ENCODE measurements at regions not wholly inside any gene's neighbourhood (a gene's known extent, or its start where the extent isn't known, plus 50 kb on each side); places are given as distances from the start of the nearest gene placed in this dataset.
"Not testable (repeated sequence)": the region's sequence is repeated elsewhere in the genome, so short reads cannot be mapped to it uniquely, and the experiment has no call there.

DNA sequence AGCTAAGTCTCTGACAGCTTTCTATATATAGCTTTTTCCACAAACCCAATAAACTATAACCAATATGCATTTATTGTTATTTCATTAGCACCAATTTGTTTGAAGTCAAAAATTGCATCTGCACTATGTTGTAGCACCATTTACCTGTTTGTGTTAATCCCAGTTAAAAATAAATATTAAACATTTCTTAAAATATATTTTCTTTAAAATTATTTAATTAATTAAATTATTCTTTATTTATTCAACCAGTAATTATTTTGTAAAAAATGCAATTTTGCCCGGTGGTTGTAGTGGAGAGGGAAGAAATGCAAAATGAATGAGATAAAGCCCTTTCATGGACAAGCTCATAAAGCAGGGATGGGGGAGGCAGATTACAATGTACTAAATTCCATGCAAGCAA, 1257.9 kb downstream of the PCDH17 start:
- no peak for DNase-seq (ENCODE audit: low read depth in 2 of 2)

DNA sequence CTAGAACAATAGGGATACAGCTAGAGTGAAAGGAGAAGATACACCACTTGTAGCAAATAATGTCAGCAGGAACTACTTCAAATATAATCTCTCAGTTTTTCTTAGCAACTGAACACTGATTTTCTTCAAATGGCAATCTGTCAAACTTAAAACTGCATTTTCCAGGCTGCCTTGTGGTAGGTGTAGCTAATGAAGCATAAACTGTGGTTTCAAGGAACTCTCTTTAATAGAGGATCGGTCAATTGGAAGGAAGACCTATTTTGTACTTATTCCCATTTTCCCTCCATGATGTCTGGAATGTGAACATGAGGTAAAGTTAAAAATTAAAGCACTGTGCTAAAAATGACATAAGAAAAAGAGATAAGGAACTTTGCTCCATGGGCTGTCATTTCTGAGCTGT, 1261.9 kb downstream of the PCDH17 start:
- DNase-seq (ENCODE audit: low read depth in 2 of 2), result no peak

DNA sequence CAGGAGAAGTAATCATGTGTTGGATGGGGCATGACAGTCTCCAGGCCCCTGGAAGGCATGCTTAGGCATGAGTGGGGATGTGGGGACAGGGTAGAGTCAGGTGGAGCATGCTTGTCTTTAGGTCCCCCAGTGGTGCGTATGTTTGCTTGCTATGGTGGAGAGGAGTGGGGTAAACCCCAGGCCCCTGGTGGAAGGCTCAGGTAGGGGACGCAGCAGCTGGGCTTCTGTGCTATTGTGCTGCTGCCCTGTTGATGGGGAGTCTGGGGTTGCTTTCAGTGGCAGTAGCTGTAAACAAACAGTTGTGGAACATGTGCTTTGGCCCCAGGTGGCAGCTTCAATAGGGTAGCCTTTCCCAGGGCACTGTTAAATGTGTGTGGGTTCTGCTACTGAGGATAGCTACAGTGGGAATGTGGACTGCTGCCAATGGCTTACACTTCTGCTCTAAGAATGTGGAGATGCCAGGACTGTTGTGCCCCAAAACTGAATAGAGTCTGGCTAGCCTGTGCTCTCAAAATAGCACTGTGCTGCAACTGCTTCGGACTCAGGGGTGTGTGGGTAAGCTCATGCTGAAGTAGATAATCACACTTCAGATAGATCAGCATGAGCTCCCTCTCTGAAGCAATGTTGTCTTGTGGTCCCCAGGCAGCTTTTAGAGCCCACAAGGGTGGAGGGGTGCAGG, 1257.3 kb downstream of the DIAPH3 start:
- no peak for DNase-seq (ENCODE audit: low read depth in 2 of 2)

DNA sequence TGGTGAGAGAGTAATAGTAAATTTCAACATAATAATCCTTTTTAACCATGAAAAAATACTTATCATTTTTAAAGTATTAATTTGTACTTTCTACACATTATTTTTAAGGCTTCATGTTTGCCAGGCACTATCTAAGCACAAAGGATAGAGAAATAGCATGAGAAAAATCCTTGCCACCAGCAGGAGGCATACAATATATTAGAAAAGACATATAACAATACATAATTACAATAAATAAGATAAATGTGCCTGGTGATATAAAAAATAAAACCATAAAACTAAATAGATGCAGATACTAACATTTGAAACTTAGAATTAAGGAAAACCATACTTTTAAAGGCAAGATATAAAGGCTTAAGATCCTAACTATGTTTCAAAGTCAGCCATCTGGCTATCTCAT, 1256.4 kb downstream of the DIAPH3 start:
- no peak for DNase-seq (ENCODE audit: low read depth in 2 of 2)

DNA sequence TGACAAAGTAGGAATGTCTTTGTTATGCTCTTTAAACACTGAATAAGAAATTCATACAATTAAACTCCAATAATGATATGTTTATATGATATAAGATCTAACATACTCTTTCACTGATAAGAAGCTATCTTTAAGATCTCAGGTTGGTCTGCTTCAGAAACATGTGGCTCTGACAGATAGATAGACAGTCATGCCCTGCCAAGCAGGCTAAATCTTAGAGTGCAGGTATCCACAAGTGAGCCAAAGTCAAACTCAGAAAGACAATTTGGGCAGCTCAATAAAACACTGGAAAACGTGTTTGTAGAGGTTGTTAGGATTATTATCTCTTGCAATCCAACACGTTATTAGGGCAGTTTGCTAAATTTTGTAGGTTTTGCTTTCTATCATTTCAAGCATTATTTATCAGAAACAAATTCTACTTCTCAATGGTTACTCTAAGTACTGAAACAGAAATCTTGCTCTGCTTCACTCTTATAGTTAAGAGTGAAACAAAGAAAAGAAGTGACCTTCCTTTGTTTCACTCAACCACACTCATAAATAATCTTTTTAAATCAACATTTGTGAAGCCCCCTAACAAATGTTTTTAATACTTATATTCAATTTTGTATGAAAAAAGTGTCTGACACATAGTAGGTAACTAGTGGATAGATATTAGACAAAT, 1255.6 kb downstream of the DIAPH3 start:
- DNase-seq (ENCODE audit: low read depth in 2 of 2), result no peak

DNA sequence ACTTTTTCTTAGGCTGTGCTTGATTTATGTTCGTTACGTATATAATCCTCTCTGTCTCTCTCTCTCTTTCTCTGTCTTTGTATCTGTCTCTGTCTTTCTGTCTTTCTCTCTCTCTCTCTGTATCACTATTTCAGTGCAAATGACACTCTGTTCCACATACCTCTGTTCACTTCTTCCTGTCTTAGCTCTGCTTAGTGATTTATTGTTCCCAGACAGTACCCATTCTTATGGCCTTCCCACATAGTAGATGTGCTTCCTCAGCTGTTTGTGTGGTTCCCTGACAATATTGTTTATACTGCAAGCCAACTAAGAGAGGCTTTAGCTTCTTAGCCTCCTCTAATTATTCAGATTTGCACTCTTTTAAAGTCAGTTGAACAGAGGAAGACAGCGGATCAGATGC, 1244.2 kb downstream of the DIAPH3 start:
- DNase-seq (ENCODE audit: low read depth in 2 of 2), result no peak

DNA sequence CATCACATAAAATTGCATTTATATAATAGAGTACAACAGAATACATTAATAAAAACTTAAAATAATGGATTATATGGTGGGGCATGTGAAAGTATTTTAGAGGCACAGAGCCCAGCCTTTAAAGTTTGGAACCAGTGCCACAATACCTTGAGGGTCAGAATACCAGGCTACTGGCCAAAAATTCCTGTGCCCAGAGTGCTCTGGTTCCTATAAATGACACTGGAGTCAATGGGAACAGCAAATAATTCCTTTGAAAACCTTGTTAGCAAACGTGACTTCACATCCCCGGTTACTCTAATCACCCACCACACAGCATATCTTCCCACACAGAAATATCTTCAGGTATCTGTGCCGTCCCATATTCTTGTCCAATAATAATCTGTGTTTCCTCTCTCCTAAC, 1242.6 kb downstream of the DIAPH3 start:
- DNase-seq (ENCODE audit: low read depth in 2 of 2), result no peak

DNA sequence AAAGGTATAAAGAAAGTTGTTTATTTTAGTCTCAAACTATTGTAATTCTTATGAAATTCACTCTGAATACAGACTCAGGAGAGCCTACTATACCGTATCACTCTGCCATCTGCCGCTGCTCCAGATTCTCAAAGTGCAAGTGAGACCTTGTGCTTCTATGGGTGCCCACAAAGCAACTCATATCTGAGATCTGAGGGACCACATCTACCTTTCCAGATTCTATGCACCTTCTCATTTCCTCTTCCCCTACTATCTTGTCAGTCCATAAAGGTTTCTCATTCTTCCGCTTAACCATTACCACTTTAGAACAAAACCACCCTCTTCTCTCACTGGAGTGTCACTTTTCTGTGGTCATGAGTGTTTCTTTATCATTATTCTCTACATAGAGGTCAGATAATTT, 1236.9 kb downstream of the DIAPH3 start:
- no peak for DNase-seq (ENCODE audit: low read depth in 2 of 2)

DNA sequence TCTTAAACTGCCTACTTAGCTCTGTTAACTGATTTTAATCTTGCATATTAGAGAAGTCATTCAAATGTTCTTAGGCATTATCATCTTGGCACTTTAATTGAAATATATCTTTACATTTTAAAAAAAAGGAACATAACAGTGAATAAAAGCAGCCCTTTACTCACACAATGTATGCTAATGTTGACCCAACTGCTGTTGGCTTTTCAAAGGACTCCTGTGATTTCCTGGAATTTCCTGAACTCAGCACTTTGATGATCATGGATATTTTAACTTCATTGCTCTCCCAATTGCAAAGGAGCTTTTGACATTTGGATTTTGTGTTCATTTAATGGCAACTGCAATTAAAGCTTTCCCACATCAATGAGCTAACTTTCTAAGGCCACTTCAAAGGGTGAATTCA, 1230.3 kb downstream of the DIAPH3 start:
- no peak for DNase-seq (ENCODE audit: low read depth in 2 of 2)

DNA sequence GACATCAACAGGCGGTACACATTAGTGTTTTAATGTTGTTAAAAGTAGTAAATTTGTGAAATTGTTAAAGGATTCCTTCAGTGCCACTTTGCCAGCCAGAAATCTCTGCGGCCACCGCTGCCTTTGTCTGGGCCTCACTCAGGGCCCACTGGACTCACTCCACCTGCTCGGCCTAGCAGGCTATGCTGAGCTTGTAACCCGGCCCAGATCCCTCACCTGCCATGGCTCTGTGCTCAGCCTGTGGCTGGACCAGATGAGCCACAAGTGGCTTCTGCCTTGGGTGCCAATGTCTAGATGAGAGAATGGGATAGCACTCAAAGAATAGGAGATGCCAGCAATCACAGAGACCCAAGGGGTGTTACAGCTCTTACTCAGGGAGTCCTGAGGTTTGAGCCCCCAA, 1228.0 kb downstream of the DIAPH3 start:
- no peak for DNase-seq (ENCODE audit: low read depth in 2 of 2)

DNA sequence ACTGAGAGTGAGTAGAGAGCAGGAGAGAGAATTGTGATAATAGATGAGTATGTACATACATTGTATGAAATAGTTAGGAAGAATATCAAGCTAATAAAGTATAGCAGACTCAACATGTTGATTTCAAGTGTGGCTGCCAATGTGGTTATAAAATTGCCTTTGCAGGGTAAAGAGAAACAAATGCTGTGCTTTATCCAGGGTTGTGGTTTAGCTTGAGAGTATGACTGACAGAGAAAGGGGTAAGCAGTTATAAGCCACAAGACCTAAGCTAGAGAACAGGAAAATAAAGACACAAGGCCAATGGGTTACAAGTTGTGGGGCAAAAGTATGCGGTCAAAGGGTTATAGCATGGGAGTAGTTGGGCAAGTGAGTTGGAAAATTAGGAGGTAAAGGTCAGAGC, 1217.5 kb downstream of the DIAPH3 start:
- no peak for DNase-seq (ENCODE audit: low read depth in 2 of 2)

DNA sequence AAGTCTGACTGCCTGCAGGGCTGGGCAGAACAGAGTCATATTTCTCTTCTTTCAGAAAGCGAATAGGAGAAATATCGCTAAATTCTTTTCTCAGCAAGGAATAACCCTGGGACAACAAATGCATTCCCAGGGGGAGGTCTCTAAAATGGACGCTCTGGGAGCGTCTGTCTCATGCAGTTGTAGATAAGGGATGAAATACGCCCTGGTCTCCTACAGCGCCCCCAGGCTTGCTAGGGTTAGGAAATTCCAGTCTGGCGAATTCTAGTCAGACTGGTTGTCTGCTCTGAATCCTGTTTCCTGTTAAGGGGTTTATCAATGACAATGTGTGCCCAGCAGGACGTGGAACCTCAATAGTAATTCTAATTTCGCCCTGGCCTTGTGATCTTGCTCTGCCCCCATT, 1214.1 kb downstream of the DIAPH3 start:
- DNase-seq (ENCODE audit: low read depth in 2 of 2), result no peak

DNA sequence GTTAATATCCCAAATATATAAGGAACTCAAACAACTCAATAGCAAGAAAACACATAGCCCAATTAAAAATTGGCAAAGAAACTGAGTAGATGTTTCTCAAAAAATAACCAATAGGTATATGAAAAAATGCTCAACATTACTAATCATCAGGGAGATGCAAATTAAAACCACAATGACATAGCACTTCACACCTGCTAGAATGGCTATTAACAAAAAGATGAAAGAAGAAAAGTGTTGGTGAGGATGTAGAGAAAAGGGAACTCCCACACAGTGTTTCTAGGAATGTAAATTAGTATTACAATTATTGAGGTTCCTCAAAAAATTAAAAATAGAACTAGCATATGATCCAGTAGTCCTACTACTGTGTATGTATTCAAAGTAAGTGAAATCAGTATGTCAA, 1212.8 kb downstream of the DIAPH3 start:
- DNase-seq (ENCODE audit: low read depth in 2 of 2), result no peak

DNA sequence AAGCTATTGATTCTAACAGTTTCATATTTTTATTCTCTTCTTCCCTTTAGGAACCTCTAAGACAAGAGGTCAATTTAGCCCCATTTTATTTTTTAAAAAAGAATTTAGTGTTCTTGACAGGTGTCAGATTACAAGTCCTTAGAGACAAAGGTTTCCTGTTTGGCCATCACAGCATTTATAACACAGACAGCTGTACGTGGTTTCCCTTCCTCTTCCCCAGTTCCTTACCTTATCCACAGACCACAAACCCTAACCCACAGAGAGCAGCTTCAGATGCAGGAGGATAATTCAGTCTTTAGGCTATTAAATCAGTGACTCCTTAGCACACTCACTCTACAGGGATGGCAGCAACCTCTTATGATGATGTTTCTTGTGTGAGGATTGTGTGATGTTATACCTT, 1210.1 kb downstream of the DIAPH3 start:
- DNase-seq (ENCODE audit: low read depth in 2 of 2), result no peak

DNA sequence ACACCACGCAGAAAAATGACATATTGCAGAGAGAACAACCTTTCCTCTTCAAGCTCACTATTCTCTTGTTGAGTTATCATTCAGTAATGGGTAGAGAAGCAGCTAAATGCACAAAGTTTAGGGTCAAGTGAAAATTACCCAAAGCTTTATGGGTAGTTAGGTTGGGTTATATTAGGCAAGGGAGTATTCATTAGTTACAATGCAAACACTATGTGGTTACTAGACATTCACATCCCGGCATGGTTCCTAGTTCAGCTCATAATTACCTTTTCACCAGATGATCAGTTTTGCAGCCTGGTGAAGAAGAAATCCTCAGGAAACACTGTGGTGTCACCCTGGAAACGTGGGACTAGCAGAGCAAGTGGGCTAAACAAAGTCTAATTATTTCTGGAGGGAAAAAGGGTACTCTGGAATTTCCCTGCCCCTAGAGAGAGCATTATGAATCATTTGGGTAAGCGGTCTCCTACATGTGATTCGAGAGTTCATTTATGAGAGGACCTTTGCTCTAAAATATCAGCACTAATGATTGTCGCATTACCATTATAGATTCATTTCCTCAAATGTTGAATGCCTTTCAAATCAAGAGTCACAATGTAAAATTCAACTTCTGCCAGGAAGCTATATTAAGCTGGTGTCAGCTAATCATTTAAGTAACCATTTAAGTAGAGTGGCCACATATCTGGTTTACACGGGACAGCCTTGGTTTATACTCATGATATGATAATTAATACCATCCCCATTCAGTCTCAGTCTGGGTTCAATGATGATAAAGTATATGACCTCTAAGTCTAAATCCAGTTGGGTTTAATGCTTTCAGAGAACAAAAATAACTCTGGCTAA, 1208.0 kb downstream of the DIAPH3 start:
- no peak for DNase-seq (ENCODE audit: low read depth in 2 of 2)

DNA sequence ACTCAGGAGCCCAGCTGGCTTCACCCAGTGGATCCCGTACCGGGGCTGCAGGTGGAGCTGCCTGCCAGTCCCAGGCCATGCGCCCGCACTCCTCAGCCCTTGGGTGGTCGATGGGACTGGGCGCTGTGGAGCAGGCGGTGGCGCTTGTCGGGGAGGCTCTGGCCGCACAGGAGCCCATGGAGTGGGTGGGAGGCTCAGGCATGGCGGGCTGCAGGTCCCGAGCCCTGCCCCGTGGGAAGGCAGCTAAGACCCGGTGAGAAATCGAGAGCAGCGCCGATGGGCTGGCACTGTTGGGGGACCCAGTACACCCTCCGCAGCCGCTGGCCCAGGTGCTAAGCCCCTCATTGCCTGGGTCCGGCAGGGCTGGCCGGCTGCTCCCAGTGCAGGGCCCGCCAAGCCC, 1205.6 kb downstream of the DIAPH3 start:
- not testable (repeated sequence) for DNase-seq (ENCODE audit: low read depth in 2 of 2)

DNA sequence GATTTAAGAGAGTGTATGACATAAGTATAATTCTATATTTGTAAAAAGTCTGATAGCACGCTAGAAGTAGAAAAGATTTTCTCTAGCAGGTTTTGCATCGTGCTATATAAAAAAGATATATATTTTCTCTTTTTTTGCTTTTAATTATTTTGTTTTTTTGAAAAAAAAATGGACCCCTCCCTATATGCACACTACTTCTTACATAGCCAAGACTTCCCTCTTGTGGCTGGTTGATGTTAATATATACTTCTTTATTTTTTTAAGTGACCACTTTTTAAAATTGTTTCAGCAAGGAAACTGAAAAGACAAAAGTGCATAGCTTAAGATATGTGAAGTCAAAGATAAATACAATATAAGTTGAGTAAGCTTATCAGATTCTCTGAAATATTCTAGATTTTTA, 1202.8 kb downstream of the DIAPH3 start:
- no peak for DNase-seq (ENCODE audit: low read depth in 2 of 2)

DNA sequence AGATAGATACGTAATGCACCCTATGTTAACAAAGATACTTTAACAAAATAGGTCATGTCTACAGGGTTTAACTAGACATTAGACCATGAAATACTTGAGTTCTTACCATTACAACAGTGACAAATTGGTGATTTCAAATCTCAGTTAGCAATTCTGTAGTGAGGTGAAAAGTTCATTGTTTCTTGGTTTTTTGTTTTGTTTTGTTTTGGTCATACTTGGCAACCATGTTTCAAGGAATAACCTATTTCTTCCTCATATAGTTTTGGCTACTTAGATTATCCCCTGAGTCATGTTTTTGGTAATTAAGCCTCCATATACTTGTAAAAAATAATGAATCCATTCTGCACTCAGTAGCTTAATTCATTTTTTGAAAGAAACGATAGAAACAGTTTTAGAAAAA, 1200.4 kb downstream of the DIAPH3 start:
- DNase-seq (ENCODE audit: low read depth in 2 of 2), result no peak

DNA sequence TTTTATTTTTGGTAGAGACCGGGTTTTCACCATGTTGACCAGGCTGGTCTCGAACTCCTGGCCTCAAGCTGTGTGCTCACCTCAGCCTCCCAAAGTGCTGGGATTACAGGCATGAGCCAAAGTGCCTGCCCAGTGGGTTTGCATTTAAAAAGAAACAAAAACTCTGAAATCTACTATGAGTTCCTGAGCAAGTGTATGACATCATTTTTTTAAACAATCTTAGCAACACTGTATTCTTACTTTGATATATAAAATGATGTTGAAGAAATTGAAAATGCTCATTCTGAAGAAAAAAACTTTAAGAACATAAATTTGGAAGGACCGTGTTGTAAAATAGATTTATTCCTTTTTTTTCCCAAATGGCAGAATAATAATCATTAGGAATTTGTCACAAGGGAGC, 1199.7 kb downstream of the DIAPH3 start:
- no peak for DNase-seq (ENCODE audit: low read depth in 2 of 2)

DNA sequence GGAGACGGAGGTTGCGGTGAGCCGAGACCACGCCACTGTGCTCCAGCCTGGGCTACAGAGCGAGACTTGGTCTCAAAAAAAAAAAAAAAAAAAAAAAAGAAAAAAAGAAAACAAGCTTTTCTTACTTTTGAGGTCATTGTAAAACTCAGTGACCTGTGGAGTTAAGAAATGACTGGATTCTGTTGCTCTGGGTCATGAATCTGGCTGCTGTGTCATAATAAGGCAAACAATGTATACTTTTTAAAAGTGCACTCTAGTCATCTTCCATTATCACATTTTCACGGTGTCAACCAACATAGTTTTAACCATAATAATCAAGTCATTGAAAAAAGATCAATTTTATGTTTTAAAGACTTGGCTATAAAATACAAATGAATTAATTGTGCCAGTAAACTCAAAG, 1186.6 kb downstream of the DIAPH3 start:
- DNase-seq (ENCODE audit: low read depth in 2 of 2), result no peak

DNA sequence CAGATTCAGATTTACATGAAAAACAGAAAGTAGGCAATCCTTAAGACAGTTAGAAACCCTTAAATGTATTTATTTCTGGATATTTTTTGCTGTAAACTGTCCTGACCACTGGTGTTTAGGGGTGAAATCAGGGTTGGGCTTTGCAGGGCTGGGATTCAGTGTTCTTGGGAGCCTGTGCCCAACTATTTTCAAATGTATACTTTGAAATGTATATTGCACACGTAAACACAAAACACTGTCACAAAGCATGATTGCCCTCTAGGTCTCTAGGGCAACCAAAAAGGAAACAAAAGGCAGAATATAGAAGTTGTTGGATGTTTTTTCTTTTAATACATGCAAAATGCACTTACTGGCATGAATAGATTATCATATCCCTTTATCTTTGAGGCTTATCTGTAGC, 1185.4 kb downstream of the DIAPH3 start:
- no peak for DNase-seq (ENCODE audit: low read depth in 2 of 2)

DNA sequence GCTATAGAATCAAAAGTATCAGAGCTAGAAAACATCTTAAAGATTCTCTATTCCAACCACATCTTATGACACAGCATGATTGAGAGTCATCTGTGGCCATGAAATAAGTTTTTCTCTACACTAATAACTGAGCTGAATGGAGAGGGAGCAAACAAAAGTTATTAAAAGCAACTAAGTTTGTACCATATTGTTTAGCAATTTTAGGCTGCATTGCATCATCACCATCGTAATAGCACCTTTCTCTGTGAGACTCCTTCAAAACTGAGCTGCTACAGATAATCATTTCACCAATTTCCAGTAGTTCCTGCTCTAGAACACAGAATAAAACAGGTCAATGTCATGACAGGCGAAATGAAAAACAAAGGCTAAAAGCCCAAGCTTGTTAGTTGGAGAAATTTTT, 1183.9 kb downstream of the DIAPH3 start:
- DNase-seq (ENCODE audit: low read depth in 2 of 2), result no peak

DNA sequence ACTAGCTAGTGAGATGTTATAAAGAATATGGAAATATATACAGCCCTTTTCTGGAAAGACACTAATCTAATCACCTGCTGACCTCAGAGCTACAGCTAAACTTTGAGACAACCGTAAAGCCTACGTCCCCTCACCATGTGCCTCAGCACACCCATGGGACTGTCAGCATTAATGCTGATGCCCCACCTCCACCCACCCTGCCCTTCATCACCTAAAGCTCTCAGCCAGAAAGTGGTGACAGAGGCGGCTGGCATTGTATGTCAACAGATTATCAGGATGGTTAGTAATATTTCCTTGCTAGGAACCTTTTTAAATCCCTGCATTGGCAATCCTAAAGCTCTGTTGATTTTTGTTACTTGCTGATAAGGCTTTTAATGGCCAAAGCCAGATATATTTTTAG, 1177.9 kb downstream of the DIAPH3 start:
- no peak for DNase-seq (ENCODE audit: low read depth in 2 of 2)

All from stimulated activated CD8-positive, alpha-beta memory T cell treated with anti-CD3 and anti-CD28 coated beads, Interleukin-7, amount 100 ng/mL, for 4 hours (primary cell).